Midbrain (tissue), 1 donor: ENCODE measurements at regions not wholly inside any gene's neighbourhood (a gene's known extent, or its start where the extent isn't known, plus 50 kb on each side); places are given as distances from the start of the nearest gene placed in this dataset.

Source experiments
- DNase-seq: peaks from one replicate; lab custom pipeline; 2025; lab: John Stamatoyannopoulos, UW

GRCh38 chr17:15039366-15039765 is 225.8 kb downstream of the PMP22 start:
- DNase-seq, result no peak

- no peak for DNase-seq
Measured at GRCh38 chr17:15038656-15039055, 226.5 kb downstream of the PMP22 start.

GRCh38 chr17:15036238-15036637 is 228.9 kb downstream of the PMP22 start:
- DNase-seq, result no peak

DNA sequence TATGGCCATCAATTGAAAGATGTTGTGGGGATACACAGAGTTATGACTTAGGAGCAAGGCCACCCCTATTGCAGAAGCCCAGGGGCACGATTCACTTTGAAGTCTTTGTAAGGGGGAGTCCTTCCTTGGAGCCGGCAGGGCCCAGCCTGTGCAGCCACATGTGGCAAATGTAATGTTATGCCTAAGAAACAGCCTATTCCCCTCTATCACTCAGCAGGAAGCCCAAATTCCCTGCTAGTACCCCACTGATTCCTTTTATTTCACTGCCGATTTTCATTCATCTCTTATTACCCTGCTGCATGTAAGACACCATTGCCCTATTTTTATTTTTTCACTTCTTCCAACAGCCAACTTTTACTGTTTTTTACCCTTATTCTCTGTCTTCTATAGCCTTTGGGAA is 233.2 kb downstream of the PMP22 start:
- no peak for DNase-seq

- no peak for DNase-seq
Measured at GRCh38 chr17:15029469-15029868, 235.7 kb downstream of the PMP22 start.

GRCh38 chr17:15027853-15028252 is 237.3 kb downstream of the PMP22 start:
- no peak for DNase-seq

- DNase-seq, result no peak
Measured at GRCh38 chr17:15026088-15026487, 239.0 kb downstream of the PMP22 start.

- no peak for DNase-seq
Measured at GRCh38 chr17:15023589-15024336, 241.4 kb downstream of the PMP22 start.

GRCh38 chr17:15019158-15019557 is 246.0 kb downstream of the PMP22 start:
- DNase-seq, result no peak

GRCh38 chr17:15012351-15012980 is 252.7 kb downstream of the PMP22 start:
- DNase-seq, result no peak

DNA sequence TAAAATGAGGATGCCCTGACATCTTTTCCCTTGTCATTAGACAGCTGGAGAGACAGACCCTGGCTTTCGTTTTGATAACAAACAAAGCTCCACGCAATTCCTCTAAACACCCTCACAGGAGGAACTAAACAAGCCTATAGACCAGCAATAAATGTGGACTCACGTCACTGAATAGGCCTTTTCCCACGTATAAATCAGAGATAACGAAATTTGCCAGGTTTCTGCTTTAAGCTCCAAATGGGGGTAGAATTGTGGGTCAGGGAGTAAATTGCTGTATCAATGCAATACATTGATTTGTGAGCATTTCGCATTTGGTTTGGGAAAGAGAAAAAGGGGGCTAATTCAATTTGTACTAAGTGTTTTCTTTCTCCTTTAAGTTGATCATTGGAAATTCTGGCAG is 256.0 kb downstream of the PMP22 start:
- DNase-seq, result no peak

DNA sequence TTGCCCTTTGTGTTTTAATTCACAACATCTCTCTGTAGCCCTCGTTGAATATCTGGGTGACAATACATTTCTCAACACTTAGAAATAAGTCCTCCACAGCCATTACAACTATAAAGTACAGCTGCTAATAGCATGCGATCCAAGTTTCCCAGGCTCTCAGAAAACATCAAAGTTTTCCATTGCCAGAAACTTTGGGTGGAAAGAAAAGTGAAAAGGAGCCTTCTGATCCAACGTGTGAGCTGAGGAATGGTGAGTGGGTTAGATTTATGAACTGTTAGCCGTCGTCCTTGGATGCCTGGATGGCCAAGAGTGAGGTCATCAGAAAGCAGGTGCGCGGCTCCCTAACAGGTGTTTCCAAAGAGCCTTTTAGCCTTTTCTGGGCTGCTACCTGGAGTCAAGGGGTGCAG is 258.0 kb downstream of the PMP22 start:
- no peak for DNase-seq

DNA sequence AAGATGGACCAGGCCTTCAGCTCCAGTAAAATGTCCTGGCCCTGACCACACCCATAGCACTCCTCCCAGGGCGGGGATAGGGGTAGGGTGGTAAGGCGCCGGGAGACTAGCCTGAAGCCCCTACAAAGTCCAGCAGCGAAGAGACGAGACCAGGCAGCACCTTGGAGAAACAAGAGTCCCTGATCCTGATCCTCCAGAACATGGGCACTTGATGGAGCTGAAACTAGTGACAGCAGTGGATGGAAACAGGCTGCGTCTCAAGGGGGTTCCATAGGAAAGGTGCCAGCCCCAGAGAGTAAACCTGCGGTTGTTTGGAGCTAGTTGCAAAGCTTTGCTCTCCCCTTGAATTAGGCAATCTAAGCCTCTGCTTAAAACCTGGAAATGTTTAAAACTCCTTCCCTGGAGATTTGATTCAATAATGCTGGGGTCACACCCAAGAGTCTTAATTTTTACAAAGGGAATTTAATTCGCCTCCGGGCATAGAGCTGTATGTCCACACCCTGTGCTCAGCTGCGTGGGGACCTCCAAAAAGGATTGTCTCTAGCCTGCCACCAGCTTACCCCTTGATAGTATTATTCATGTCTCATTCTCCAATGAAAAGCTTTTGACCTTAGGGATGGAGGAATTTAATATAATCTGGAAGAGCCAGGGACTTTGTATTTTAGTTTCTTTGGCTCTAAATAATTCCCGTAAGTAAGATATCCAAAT is 258.6 kb downstream of the PMP22 start:
- DNase-seq, result no peak

DNA sequence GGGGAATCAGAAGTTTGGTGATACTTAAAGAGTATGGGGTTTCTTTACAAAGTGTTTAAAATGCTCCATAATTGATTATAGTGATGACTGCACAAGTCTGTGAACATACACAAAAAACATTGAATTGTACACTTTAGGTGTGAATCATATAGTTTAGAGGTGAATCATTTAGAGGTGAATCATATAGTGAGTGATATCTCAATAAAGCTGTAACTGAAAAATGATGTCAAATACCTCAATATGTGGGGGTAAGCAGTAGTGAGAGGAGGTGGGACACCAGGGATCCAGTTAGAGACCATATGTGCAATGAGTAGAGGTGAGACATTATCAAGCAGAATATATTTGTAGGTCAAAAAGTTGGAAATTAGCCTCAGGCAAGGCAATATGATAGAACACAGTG is 264.5 kb downstream of the PMP22 start:
- no peak for DNase-seq

- no peak for DNase-seq
Measured at GRCh38 chr17:14997290-14997689, 267.8 kb downstream of the PMP22 start.

DNA sequence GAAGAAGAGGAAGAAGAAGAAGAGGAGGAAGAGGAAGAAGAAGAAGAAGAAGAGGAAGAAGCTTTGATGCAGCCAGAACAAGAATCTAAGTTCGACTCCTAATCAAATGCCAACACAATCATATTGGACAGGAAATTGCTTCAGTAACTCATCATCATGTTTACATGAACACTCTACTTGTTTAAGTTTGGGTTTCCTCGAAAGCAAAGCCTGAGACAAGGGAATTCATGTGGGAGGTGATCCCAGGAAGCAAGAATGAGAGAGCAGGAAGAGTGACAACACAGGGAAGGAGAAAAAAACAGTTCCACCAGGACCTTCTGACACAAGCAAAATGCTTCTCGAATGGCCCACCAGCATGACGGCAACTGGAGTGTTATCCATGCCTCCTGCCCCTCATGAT is 279.0 kb downstream of the PMP22 start:
- no peak for DNase-seq

DNA sequence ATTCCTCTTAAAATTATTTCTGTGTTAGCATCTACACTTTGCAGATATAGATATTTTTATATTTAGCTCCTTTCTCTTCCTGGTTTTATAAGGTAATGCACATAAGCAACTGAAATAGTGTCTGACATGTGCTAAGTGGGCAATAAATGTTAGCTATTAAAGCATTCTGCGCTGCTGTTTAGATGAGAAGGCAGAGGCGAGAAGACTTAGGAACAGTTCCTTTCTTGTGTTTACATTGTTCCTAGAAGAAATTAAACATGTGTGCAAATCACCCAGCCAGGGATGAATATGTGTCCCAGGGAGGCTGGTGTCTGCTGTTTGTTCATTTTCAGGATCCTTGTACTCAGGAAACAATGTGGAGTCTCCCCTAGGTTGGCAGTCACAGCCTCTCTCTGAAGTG is 292.3 kb downstream of the PMP22 start:
- DNase-seq, result no peak

- no peak for DNase-seq
Measured at GRCh38 chr17:14971054-14971453, 294.1 kb downstream of the PMP22 start.

GRCh38 chr17:14959106-14959648 is 305.9 kb downstream of the PMP22 start:
- no peak for DNase-seq

- no peak for DNase-seq
Measured at GRCh38 chr17:14953405-14953804, 311.7 kb downstream of the PMP22 start.

DNA sequence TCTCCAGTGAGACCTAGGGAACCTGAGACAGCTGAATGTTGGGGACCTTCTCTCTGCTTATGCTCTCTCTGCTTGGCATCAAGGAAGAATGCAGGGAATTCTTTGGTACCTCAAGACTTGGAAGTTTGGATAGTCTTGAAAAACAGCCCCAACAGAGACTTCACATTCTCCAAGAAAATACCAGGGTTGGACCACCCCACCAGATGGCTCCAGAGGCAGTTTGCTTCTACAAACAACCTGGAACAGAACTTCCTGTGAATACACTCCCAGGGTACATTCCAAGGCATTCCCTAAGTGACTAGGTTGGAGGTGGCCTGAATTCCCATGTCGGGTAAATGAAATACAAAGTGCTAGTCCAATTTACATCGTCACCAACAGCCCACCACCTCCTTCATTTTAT is 314.4 kb downstream of the PMP22 start:
- DNase-seq, result no peak

DNA sequence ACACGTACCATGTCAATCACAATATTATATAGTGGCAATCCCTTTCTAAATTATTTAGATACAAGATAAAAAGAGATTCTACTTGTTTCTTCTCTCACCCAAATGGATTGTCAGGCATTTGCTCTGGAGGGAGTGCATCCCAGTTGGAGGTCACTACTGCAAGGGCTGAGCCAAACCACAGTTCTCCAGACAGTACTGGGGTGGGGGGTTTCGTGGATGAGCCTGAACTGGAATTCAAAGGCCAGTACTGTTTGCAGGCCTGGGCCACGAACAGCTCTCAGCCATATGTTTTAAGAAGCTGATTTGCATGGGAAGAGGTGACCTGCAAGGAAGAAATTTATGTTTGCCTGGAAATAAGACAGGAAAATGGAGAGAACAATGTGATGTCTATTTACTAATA is 314.9 kb downstream of the PMP22 start:
- DNase-seq, result no peak

- DNase-seq, result no peak
Measured at GRCh38 chr17:14947671-14948070, 317.5 kb downstream of the PMP22 start.
